MV-4-11 (cell line): ENCODE measurements at regions not wholly inside any gene's neighbourhood (a gene's known extent, or its start where the extent isn't known, plus 50 kb on each side); places are given as distances from the start of the nearest gene placed in this dataset.

Source experiments
- DNase-seq: peaks from one replicate; lab custom pipeline; 2025; lab: John Stamatoyannopoulos, UW

DNA sequence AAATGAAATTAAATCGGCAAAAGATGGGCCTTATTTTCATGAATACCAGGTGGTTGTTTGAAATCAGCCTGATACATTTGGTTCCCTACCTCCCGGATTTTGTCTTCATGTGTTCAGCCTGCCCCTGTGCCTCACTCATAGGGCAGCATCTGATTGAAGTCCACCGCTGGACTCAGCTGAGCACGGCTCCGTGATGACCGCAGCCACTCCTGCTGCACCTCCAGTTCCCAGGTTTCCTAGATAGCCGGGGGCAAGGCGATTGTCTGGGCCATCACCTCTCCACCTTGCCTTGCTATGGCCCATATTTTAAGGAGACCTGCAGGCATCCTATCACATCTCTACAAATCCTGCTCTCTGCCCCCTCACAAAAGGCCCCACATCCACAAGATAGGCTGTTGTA lies 563.8 kb downstream of the NUF2 start:
- DNase-seq = no peak

DNA sequence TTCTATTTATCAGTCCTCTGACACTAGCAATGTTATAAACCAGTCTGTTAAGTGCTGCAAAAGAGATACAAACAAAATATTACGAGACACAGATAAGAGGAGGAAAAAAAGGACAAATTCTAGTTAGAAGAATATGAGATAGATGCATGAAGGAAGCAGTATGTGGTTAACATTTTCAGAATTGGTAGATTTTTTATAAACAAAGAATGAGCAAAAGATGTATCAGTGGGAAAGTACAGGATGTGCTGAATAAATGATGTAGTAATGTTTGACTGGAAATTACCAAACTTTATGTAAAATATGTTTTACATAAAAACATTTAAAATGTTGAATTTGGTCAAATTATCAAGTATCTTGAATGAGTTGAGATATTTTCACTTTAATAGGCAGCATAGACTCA lies 574.2 kb downstream of the NUF2 start:
- DNase-seq = no peak

DNA sequence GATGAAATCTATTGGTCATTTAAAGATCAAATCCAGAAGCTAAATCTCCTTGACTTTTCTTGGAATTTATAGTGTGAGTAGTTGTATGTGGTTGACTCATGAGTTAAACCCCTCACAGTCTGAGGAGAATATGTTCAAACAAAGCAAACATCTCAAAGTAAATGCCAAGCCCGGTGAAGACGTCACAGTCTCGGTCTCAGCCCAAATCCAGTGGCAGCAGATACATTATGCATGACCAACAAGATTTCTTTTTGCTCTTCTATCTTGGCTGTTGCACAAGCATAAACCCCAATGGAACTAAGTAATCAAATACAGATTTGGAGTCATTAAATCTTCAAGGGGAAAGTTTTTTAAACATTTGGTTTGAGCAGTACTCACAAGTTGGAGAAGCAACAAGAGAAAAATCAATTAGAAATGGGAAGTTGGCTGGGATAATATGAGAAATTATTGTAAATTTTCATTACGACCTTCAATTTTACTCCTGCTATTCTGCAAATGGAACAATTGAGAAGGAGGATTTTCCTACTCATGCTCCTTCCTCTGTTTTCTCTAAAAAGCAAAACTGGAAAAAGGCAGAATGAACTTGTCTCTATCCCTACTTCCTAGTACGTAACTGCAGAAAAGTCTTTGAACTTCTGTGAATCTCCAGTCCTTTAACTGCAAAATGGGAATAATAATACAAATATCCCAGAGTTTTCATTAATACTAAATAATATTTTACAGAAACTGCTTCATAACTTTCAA lies 575.8 kb downstream of the NUF2 start:
- DNase-seq = no peak

DNA sequence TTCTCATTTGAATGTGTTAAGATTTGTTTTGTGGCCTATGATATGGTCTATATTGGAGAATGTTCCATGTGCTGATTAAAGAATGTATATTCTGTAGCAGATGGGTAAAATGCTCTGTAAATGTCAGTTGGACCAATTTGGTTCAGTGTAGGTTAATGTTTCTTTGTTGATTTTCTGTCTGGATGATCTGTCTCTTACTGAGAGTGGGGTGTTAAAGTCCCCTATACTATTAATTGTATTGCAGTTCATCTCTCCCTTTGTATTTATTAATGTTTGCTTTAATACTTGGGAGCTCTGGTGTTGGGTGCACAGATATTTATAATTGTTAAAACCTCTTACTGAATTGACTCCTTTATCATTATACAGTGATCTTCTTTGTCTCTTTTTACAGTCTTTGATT lies 584.5 kb downstream of the NUF2 start:
- no peak for DNase-seq

DNA sequence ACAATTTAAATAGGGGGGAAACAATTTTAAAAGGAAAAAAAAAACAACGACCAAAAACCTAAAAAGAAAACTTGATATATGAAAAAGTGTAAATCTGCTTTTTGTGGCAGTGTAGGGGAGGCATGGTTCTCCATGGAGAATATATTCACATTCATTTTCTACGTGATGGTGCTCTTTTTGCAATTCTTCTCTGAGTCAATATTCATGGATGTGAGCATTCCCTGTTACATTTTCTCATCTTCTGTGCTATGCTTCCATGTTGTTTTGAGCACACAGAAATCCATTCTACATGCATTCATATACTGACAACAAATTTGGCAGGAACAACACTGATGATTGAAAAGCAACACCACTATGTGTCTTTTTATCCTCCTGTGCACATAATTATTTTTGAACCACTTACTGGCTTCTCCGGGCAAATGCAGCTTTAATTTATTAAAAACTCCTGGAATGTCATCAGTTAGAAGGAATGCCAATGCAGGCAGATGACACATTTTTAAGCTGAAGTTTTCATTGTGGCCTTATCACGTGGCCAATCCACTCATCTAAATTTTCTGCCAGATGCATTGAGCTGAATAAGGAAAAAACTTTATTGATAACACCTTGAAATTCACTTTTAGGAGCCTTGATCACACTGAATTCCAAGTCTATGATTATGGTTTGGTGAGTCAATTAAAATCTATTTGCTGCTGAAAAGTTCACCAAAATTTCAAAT lies 590.6 kb downstream of the NUF2 start:
- DNase-seq = no peak

DNA sequence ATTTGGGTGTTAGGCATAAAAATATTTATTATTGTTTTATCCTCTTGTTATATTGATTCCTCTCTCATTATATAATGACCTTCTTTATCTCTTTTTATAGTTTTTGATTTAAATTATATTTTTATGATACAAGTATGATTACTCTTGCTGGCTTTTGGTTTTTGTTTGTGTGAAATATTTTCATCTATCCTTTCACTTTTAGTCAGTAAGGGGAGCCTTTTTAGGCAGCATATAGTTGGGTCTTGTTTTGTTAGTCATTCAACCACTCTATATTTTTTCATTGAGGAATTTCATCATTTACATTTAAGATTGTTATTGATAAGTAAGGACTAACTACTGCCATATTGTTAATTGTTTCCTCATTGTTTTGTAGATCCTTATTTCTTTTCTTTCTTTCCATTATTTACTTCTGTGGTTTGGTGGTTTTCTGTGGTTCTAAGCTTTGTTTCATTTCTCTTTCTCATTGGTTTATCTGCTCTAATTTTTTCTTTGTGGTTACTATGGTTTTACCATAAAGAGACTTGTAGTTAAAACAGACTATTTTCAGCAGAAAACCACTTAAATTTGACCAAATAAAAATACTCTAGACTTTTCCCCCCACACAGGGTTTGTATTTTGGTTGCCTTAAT lies 593.1 kb downstream of the NUF2 start:
- peak; percentile 88 for DNase-seq

DNA sequence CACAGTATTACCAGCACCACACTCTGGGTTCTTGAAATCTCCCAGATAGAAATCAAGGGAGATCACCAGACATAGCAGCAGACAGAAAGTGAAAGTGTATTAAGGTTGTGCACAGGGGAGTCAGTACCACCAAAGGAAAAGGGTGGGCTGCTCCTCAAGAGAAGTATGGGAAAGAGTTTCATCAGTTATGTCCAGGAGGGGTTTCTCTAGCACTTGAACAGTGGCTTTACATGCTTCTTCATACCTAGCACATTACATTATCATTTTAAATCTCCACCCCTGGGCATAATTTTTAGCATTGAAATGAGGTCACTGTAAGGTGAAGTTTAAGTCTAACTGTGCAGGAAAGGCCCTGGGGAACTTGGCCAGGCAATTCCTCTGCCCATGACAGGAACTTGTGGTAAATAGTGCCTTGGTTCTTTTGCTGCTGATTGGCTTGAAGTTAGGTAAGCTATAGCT lies 601.0 kb downstream of the NUF2 start:
- peak; percentile 87 for DNase-seq

DNA sequence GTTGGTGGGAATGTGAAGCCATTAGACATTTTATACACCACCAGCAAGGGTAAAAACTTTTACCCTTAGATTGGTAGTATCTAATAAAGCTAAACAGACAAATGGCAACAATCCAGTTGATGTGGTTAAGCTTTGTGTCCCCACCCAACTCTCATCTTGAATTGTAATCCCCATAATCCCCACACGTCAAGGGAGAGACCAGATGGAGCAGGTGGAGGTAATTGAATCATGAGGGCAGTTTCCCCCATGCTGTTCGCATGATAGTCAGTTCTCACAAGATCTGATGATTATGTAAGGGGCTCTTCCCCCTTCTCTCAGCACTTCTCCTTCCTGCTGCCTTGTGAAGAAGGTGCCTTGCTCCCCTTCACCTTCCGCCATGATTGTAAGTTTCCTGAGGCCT lies 602.3 kb downstream of the NUF2 start:
- peak; percentile 20 for DNase-seq

DNA sequence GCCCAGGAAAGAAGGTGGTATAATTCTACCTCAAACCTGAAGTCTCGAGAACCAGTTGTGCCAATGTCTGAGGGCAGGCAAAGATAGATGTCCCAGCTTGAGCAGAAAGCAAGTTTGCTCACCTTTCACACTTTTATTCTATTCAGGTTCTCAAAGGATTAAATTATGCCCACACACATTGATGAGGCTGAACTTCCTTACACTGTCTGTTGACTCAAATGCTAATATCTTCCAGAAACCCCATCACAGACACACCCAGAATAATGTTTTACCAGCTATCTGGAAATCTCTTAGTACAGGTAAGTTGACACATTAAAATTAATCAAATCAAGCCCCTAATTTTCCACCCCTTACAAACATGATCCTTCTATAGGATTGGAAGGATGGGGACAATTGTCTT lies 605.7 kb downstream of the NUF2 start:
- no peak for DNase-seq

DNA sequence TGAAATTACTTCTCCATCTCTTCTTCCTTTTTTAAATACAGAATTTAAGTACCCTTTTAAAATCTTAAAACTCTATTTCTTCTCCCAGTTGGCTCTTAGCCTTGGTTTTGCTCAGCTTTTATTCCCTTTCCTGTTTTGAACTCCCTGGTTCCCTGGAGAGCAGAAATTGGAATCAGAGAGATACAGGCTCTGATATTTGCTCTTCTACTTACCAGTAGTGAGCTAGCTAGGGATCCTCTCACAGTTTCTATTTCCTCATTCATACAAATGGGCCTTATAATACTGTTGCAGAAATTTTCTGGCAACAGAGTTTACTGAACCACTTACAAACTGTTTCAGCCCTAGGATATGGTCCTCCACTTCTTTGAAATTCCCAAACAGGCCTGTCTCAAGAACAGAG lies 606.3 kb downstream of the NUF2 start:
- peak; percentile 3 for DNase-seq

DNA sequence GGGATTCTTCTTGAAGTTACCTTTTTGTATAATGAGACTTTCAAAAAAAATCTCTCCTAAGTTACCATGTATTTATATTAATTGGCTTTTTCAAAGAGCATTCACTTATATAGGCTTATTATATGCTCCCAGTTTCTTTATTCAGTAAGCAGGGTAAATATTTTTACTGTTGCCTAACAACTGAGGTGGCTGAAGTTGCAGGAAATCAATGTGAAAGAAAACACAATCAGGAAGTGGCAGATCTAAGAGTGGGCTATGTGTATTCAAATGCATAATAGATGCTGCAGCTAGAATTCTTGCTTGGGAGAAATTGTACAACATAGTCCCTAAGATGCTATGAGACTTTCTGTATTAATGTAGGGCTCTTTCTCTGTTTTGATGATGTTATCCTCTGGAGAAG lies 606.9 kb downstream of the NUF2 start:
- no peak for DNase-seq

DNA sequence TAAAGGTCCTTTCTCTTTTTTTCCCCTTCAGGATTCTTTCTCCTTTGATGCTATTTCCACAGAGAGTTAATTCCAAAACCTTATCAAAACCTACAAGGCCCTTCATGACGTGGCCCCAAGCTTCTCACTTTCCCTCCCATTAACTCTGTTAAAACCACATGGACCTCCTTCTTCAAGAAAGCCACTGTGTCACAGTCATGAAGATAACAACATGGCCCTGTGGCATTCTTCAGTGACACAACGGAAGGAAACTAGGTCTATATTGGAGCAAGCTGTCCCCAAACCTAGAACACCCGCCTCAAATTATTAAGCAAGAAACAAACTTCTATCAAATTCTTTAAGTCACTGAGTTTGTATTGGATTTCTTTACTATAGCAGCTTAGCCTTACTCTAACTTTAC lies 611.1 kb downstream of the NUF2 start:
- DNase-seq = no peak

DNA sequence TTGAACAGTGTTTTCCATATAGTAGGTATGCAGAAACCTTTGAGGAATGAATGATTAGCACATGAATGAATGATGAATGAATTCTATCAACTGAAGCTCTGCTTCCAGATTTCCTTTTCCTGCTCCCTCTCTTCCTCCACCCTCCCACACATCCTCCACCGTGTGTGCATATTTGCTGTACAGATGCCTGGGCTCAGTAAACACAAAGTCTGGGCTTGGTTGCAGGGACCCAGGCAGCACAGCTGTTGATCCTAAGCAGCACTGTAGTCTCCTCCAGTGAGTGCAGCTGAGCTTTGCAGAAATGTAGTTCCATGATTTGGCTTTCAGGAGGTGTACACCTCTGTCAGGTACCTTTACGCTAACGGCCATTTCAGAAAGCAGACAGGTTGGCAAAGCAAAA lies 611.7 kb downstream of the NUF2 start:
- DNase-seq = no peak

DNA sequence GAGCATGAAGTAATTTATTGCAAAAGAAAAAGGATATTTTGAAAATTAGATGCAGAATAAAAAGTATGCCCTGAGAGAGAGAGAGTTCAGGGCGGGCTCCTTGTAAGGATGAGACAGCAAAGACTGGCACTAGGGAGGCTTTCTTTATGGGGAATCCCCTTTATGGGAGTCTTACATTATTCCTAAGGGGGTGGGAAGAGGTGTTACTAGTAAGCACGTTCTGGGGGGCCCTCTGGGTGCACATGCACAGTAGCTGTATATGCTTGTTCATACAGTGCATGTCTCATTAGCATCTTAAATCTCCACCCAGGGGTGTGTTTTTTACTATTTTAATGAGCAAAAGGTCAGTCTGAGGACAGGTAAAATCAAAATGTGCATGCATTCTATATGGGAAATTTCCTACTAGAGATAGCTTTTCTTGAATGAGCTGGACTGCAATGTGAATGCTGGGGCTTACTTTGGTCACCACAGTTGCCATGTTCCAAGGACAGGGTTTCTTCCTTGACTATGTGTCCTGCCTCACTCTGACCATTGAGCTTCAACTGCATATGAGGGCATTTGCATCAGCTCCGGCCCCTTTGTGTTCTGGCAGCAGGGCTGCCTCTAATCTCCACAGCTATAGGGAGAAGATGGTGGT lies 614.1 kb downstream of the NUF2 start:
- no peak for DNase-seq

DNA sequence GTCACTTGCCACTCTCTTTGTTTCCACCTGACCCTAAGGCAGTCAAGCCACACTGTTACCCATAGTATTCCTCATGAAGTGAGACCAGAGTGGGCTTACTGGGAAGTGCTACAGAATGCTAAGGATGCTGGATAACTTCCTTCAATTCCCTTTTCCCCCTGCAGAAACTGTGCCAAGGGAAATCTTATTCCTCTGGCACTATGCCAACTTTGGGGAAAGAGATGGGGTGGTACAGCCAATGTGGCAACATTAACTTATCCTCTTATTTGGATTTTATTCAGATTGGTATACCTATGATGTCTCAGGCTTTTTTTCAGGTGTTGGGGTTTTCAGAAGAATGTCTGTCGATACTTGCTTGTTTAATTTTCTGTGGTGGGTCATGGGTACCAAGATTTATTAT lies 599.4 kb upstream of the PBX1 start:
- DNase-seq = no peak

DNA sequence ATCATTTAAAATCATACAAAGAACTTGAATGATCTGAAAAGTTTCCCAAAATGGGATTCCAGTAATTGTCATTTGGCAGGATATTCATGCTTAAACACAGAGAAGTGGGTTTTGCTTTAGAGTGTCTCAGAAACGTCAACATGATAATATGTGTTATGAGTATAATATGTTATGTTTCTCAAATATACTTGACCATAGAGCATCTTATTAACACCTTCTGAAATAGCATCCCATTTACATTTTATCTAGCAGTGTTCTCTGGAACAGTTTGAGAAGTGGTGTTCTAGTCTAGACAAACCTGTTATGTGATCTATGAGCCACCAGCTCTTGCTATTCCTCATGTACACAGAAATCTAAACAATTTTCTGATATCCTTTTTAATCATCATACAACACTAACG lies 588.8 kb upstream of the PBX1 start:
- DNase-seq = no peak

DNA sequence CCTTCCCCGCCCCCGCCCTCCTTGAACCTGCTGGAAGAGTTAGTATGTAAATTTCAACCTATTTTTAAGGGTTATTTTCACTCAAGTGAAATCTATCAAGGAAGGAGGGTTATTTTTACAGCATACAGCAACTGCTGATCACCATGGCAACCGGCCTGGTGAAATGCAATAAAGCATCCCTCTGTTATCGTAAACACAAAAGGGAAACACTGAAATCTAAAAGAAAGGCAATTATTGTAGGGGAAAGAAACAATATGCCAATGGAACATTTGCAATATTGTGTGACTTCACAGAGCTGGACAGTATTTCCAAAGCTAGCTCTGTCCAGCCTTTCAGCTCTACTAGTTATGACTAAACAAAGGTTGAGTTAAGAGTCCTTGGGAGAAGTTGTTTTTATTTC lies 588.3 kb upstream of the PBX1 start:
- DNase-seq = no peak

DNA sequence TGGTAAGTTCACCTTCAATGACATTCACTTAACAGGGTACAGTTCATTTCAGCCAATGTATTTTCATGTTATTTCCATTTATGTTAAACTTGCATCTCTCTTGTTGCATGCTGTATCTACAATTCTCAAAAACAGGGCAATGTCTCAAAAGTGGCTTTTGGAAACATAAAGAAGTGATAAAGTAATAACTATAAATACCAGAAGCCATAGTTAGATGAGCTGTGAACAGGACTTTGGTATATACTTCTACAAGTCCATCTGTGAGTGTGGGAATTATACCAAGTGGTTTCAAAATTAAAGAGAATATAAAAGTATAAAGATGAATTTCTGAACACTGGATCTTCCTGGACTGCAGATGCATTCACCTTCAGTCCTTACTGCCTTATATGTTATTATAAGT lies 585.4 kb upstream of the PBX1 start:
- no peak for DNase-seq

DNA sequence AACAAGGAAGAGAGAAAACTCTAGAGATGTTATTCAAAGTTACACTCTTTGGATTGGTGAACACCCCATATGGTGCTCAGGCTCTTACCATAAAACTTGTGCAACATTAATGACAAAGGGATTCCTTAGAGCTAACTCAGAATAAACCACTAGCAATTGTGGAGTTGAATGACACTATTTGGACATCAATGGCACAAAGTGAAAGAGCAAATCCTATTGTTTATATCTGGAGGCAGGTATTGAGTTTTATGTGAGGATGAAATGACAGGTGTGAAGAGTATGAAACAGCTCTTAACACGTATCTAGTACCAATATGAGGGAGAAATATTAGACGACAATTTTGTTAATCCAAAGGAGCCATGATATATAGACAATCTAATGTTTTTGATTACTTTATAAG lies 584.9 kb upstream of the PBX1 start:
- no peak for DNase-seq

DNA sequence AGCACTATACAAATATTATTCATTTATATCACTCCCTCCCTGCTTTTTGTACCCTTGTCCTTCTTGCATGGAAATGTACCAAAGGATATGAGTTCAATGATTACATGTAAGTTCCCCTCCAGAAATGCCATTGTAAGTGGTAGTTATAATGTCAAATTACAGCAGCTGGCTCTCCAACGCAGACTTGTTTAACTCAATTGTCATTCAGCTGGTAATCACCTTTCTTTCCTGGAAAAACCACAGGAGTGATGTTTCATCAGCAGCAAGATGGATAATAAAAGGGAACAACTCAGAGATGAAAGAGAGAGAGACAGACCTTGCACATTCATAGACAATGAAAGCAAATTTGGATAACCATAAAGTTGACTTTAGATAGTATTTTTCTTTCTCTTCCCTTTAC lies 578.6 kb upstream of the PBX1 start:
- no peak for DNase-seq

DNA sequence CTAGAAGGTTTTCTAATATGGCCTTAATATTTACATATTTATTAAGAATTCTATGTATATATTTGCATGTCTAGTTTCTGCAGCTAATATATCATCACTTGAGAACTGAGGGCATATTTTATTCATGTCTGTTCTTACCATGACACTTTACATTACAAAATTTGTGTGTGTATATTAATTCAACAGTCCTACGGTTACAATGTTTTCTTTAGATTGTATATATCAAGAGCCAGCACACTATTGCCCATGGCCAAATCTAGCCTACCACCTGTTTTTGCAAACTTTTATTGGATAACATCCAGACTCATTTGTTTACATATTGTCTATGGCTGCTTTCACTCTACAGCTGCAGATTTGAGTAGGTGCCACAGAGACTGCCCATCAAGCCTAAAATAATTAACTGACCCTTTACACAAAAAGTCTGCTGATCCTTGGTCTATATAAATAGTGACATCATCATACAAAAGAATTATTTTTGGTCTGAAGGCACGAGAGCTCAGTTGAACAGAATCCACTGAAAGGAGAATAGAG lies 577.4 kb upstream of the PBX1 start:
- DNase-seq = no peak

DNA sequence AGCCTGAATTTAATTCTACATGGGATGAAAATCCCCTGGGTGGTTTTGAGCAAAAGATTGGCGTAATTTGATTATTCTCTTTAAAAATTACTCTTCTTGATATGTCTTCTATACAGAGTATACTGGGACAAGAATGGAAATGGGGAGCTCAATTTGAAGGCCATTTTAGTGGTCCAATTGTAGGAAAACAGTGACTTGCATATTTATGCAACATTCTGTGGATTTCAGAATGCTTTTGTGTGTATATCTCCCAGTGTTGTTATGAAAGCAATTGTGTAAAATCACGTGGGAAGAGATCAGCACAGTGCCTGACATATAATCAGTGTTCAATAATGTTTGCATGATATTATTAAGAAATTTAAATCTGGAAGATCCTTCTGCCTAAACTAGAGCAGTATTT lies 575.9 kb upstream of the PBX1 start:
- DNase-seq = no peak

DNA sequence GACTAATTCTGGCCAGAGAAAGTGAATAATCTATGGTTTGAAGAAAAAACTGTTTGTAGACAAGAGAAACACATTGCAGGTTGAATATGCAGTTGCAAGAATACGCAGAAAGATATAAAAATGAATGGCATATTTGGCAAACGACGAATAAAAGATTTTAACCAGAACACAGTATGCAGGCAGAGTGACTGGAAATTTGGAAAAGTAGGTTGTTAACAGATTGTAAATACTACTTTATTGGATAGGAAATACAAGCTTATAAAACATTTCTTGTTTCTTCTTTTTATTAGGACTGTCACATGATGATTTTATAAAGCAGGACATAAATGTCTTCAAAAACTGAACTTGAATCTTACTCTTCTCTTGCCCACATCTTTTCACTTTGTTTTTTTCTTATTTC lies 573.3 kb upstream of the PBX1 start:
- DNase-seq = no peak
